Endothelial cell of umbilical vein (primary cell): ENCODE measurements at regions not wholly inside any gene's neighbourhood (a gene's known extent, or its start where the extent isn't known, plus 50 kb on each side); places are given as distances from the start of the nearest gene placed in this dataset.

Experiments
- BruUV-seq: library from RNA; stranded (reverse); fragments of 400-500 nt; replicated peaks from 2 replicates; lab custom pipeline; 2021; lab: Mats Ljungman, UMichigan
- CTCF ChIA-PET: fragments of 300-600, 350-600 bp; sonication (Branson Sonifier 250); formaldehyde crosslinking; loops from one replicate; lab custom pipeline; 2021; ENCODE audit warnings: antibody characterized with exemption, inconsistent platforms; lab: Charles Lee
- POLR2A ChIA-PET: fragments of 300-600, 350-600 bp; sonication (Branson Sonifier 250); formaldehyde crosslinking; loops from one replicate; lab custom pipeline; 2021; ENCODE audit warnings: antibody characterized with exemption, inconsistent platforms; lab: Charles Lee
- DNase-seq: peaks from one replicate; pipeline ENCODE4 v3.0.0-alpha.2; 2011; ENCODE audit warnings: low read depth, low spot score
- FAIRE-seq: peaks from 2 replicates; lab custom pipeline; 2011; peaks lifted over from hg19 to GRCh38; lab: Jason Lieb, UNC
- H2AFZ ChIP-seq: 2 replicates; pipeline ENCODE4 v1.6.0; 2012; ENCODE audit warnings: low read depth, low read length, control low read depth, inconsistent platforms
- H3K27ac ChIP-seq: 2 replicates; pipeline ENCODE4 v1.5.1; 2011; ENCODE audit warnings: low read depth, mild to moderate bottlenecking, control low read depth, low read length, moderate library complexity; ENCODE audit not compliant: insufficient read depth
- H3K27me3 ChIP-seq, 2 experiments: 2 replicates each; pipeline versions ENCODE4 v1.6.0 to v1.6.1; 2011; ENCODE audit warnings: low read length in 2 of 2, mixed read lengths in 1 of 2; ENCODE audit not compliant: control insufficient read depth in 2 of 2, insufficient read depth in 2 of 2
- H3K36me3 ChIP-seq, 2 experiments: 2 replicates in 1 of 2; 3 replicates in 1 of 2; pipeline ENCODE4 v1.5.1; 2011; ENCODE audit warnings: low read length in 2 of 2, mild to moderate bottlenecking in 1 of 2, moderate library complexity in 1 of 2; ENCODE audit not compliant: control insufficient read depth in 2 of 2, insufficient read depth in 2 of 2; ENCODE audit errors: extremely low read depth in 1 of 2
- H3K4me1 ChIP-seq: 3 replicates; pipeline ENCODE4 v1.5.1; 2011; ENCODE audit warnings: mild to moderate bottlenecking, low read length; ENCODE audit not compliant: control insufficient read depth, insufficient read depth; ENCODE audit errors: extremely low read depth
- H3K4me2 ChIP-seq: 2 replicates; pipeline ENCODE4 v1.6.1; 2011; ENCODE audit warnings: low read length, control low read depth, mixed read lengths; ENCODE audit not compliant: insufficient read depth
- H3K4me3 ChIP-seq, 3 experiments: fragments of 200-600 bp in 1 of 3; sonication (generic), shearing (Covaris generic) in 1 of 3; replicated peaks in 1 of 3; 2 replicates each; pipeline ENCODE4 v1.5.1; 2011 to 2016; ENCODE audit warnings: control low read depth in 3 of 3, low read length in 3 of 3, mild to moderate bottlenecking in 2 of 3, inconsistent platforms in 1 of 3, low read depth in 1 of 3, moderate library complexity in 1 of 3; ENCODE audit not compliant: insufficient read depth in 1 of 3
- H3K79me2 ChIP-seq: 2 replicates; pipeline ENCODE4 v1.6.0; 2012; ENCODE audit warnings: low read length, inconsistent platforms; ENCODE audit not compliant: control insufficient read depth, insufficient read depth
- H3K9ac ChIP-seq: replicated peaks from 2 replicates; pipeline ENCODE3; 2011; ENCODE audit warnings: low read length, control low read depth; ENCODE audit not compliant: insufficient read depth; ENCODE audit errors: extremely low read depth
- H3K9me1 ChIP-seq: replicated peaks from 3 replicates; pipeline ENCODE4 v1.6.0; 2011; ENCODE audit warnings: mild to moderate bottlenecking, low read length; ENCODE audit not compliant: control insufficient read depth, insufficient read depth; ENCODE audit errors: extremely low read depth
- H3K9me3 ChIP-seq: replicated peaks from 2 replicates; pipeline ENCODE4 v1.5.1; 2012; ENCODE audit warnings: low read length, inconsistent platforms; ENCODE audit not compliant: control insufficient read depth, insufficient read depth
- H4K20me1 ChIP-seq: replicated peaks from 2 replicates; pipeline ENCODE3; 2011; ENCODE audit warnings: mild to moderate bottlenecking, low read length; ENCODE audit not compliant: control insufficient read depth, insufficient read depth; ENCODE audit errors: extremely low read depth
- EZH2 ChIP-seq: IDR thresholded peaks from 2 replicates; pipeline ENCODE4 v1.6.1; 2012; ENCODE audit warnings: borderline replicate concordance, low read depth, mild to moderate bottlenecking, moderate library complexity, low read length, inconsistent platforms; ENCODE audit not compliant: severe bottlenecking
- FOS ChIP-seq: IDR thresholded peaks from 2 replicates; pipeline ENCODE4 v1.6.1; 2011; ENCODE audit warnings: mild to moderate bottlenecking, low read length, moderate library complexity, borderline replicate concordance; ENCODE audit not compliant: insufficient read depth
- GATA2 ChIP-seq: IDR thresholded peaks from 2 replicates; pipeline ENCODE4 v1.7.0; 2011; ENCODE audit warnings: low read depth, mild to moderate bottlenecking, moderate library complexity, mixed read lengths, low read length; ENCODE audit not compliant: insufficient read length, insufficient read depth
- JUN ChIP-seq: IDR thresholded peaks from 2 replicates; pipeline ENCODE4 v1.6.1; 2011; ENCODE audit warnings: borderline replicate concordance, low read depth; ENCODE audit not compliant: insufficient read length, insufficient read depth
- MYC ChIP-seq: IDR thresholded peaks from one replicate; pipeline ENCODE4 v1.6.1; 2011; ENCODE audit warnings: mild to moderate bottlenecking, low read depth, low read length
- POLR2A ChIP-seq: IDR thresholded peaks from 2 replicates; pipeline ENCODE4 v1.6.1; 2012; ENCODE audit warnings: low read depth, mild to moderate bottlenecking, control low read depth, low read length
- POLR2AphosphoS5 ChIP-seq: IDR thresholded peaks from 2 replicates; pipeline ENCODE4 v1.6.1; 2012; ENCODE audit warnings: low read depth, mild to moderate bottlenecking, control low read depth, low read length, moderate library complexity; ENCODE audit not compliant: insufficient read depth
- dilution Hi-C: fragments of 300-500 bp; cut with MboI; formaldehyde crosslinking; loops from one replicate; pipeline ENCODE4 v1.15.0; 2019; ENCODE audit warnings: low sequenced_read_pairs; ENCODE audit not compliant: extremely low pct_ligation_motif_present
- intact Hi-C: fragments of 100-400 bp; cut with micrococcal nuclease; formaldehyde crosslinking; loops from one replicate; pipeline ENCODE4 v1.10.0; 2022
- TF ChIP-seq, protein P1 (sequence below): IDR thresholded peaks from 2 replicates; pipeline ENCODE4 v1.6.1; 2011; ENCODE audit not compliant: insufficient read depth, insufficient read length
- TF ChIP-seq, protein P2 (sequence below), 2 donors: IDR thresholded peaks; 1 replicate in 1 of 2; 2 replicates in 1 of 2; pipeline ENCODE4 v1.5.1; 2011; ENCODE audit warnings: low read length in 2 of 2, mild to moderate bottlenecking in 2 of 2, moderate library complexity in 2 of 2, control low read depth in 1 of 2, inconsistent platforms in 1 of 2, low read depth in 1 of 2; ENCODE audit not compliant: insufficient read depth in 1 of 2; ENCODE audit errors: extremely low read depth in 1 of 2

DNA sequence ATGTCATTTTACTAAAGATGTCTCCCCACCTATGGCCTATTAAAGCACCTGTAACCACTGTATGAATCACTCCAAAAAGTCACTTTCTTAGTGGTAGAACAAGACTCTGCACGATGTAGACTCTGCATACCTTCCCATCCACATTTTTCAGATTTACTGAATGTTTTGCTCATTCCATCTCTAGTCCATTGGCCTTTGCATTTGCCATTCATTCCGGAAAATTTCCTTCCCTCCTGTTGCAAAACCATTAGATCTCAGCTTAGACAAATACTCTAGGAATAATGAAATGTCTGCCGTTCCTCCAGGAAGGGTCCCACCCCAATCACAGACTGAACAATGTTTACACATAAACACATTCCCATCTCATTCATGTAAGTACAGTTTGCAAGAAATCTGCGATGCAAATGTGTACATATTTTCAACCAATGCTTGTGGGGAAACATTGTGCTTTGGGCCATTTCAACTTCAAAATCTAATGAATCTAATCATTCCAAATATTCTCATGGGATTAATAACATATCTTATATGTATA lies 146.3 kb upstream of the XYLT1 start:
- intact Hi-C loops (no loop called here), dilution Hi-C loops (no loop called here)
- DNase-seq (no peak), FAIRE-seq (no peak)
- Histone ChIP-seq H3K9me3 (peaks cover 3% of the 10 kb centered on the region), H3K79me2 (no peaks in the 10 kb centered on the region), H3K4me1 (no peaks in the 10 kb centered on the region), H3K4me3 (no peak overlapping the region), H3K9me1 (no peaks in the 10 kb centered on the region), H3K9ac (no peak overlapping the region), H3K4me2 (no peak overlapping the region), H3K36me3 (no peaks in the 10 kb centered on the region), H2AFZ (no peak overlapping the region), H3K27ac (no peak overlapping the region), H4K20me1 (no peaks in the 10 kb centered on the region), H3K27me3 (no peaks in the 10 kb centered on the region)
- ChIA-PET POLR2A (no interaction called here), CTCF (no interaction called here)
- no TSS peak for BruUV-seq
- TF ChIP-seq, protein P1, sequence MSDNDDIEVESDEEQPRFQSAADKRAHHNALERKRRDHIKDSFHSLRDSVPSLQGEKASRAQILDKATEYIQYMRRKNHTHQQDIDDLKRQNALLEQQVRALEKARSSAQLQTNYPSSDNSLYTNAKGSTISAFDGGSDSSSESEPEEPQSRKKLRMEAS: no peak
- TF ChIP-seq MYC: no peak
- TF ChIP-seq GATA2: no peak
- no peak for TF ChIP-seq POLR2A
- TF ChIP-seq JUN: no peak
- no peak for TF ChIP-seq EZH2
- TF ChIP-seq FOS: no peak
- TF ChIP-seq, protein P2, sequence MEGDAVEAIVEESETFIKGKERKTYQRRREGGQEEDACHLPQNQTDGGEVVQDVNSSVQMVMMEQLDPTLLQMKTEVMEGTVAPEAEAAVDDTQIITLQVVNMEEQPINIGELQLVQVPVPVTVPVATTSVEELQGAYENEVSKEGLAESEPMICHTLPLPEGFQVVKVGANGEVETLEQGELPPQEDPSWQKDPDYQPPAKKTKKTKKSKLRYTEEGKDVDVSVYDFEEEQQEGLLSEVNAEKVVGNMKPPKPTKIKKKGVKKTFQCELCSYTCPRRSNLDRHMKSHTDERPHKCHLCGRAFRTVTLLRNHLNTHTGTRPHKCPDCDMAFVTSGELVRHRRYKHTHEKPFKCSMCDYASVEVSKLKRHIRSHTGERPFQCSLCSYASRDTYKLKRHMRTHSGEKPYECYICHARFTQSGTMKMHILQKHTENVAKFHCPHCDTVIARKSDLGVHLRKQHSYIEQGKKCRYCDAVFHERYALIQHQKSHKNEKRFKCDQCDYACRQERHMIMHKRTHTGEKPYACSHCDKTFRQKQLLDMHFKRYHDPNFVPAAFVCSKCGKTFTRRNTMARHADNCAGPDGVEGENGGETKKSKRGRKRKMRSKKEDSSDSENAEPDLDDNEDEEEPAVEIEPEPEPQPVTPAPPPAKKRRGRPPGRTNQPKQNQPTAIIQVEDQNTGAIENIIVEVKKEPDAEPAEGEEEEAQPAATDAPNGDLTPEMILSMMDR (IDR thresholded peaks at IDR 0.05; ENCODE audit: extremely low read depth in 1 of 2, insufficient read depth in 1 of 2, low read depth in 1 of 2, low read length in 2 of 2): no peak
- TF ChIP-seq POLR2AphosphoS5: no peak
